Caco-2 (cell line): ENCODE measurements at regions not wholly inside any gene's neighbourhood (a gene's known extent, or its start where the extent isn't known, plus 50 kb on each side); places are given as distances from the start of the nearest gene placed in this dataset.

ENCODE experiments used
- BruUV-seq: library from RNA; stranded (reverse); fragments of 400-500 nt; replicated peaks from 2 replicates; lab custom pipeline; 2021; lab: Mats Ljungman, UMichigan
- CTCF ChIA-PET: fragments of 300-600 bp; sonication (Branson Sonifier 250); formaldehyde crosslinking; loops from one replicate; lab custom pipeline; 2022; ENCODE audit warnings: antibody characterized with exemption; lab: Charles Lee
- POLR2A ChIA-PET: fragments of 300-600 bp; sonication (Branson Sonifier 250); formaldehyde crosslinking; loops from one replicate; lab custom pipeline; 2022; ENCODE audit warnings: antibody characterized with exemption; lab: Charles Lee
- DNase-seq, 2 experiments: peaks; one replicate each; pipeline versions ENCODE4 v3.0.0 to v3.0.0-alpha.2; 2020 to 2022
- H3K27me3 ChIP-seq: replicated peaks from 2 replicates; pipeline ENCODE4 v1.6.0; 2011; ENCODE audit warnings: low read length; ENCODE audit not compliant: control insufficient read depth, insufficient read depth
- H3K36me3 ChIP-seq: 2 replicates; pipeline ENCODE4 v1.5.1; 2011; ENCODE audit warnings: low read length; ENCODE audit not compliant: control insufficient read depth, insufficient read depth
- H3K4me1 ChIP-seq: fragments of 250-450 bp; sonication (Bioruptor Pico); 2 replicates; pipeline ENCODE4 v1.5.1; 2020; ENCODE audit warnings: mild to moderate bottlenecking
- H3K4me3 ChIP-seq: 2 replicates; pipeline ENCODE4 v1.5.1; 2011; ENCODE audit warnings: low read depth, mild to moderate bottlenecking, control low read depth, low read length
- H3K9me3 ChIP-seq: fragments of 250-450 bp; sonication (Bioruptor Pico); 2 replicates; pipeline ENCODE4 v1.5.1; 2020; ENCODE audit warnings: mild to moderate bottlenecking, moderate library complexity
- H3K27ac Mint-ChIP-seq: one replicate; pipeline ENCODE4 v1.8.0; 2022; ENCODE audit warnings: mixed read lengths; ENCODE audit not compliant: unreplicated experiment
- H3K27me3 Mint-ChIP-seq: one replicate; pipeline ENCODE4 v1.8.0; 2022; ENCODE audit warnings: mixed read lengths; ENCODE audit not compliant: insufficient read depth, unreplicated experiment
- H3K36me3 Mint-ChIP-seq: one replicate; pipeline ENCODE4 v1.8.0; 2022; ENCODE audit warnings: mild to moderate bottlenecking, mixed read lengths; ENCODE audit not compliant: insufficient read depth, unreplicated experiment
- H3K4me1 Mint-ChIP-seq: one replicate; pipeline ENCODE4 v1.8.0; 2022; ENCODE audit warnings: low read depth, mixed read lengths; ENCODE audit not compliant: unreplicated experiment
- H3K4me3 Mint-ChIP-seq: one replicate; pipeline ENCODE4 v1.8.0; 2022; ENCODE audit warnings: mild to moderate bottlenecking, moderate library complexity, mixed read lengths; ENCODE audit not compliant: unreplicated experiment
- H3K9me3 Mint-ChIP-seq: one replicate; pipeline ENCODE4 v1.8.0; 2022; ENCODE audit warnings: mixed read lengths; ENCODE audit not compliant: unreplicated experiment
- CTCF ChIP-seq, 2 experiments: fragments of 200-600 bp in 1 of 2; IDR thresholded peaks; 1 replicate in 1 of 2; 2 replicates in 1 of 2; pipeline versions ENCODE4 v1.5.1 to v1.8.0; 2011 to 2022; ENCODE audit warnings: antibody characterized with exemption in 1 of 2, control low read depth in 1 of 2, inconsistent platforms in 1 of 2, low read depth in 1 of 2, low read length in 1 of 2, mild to moderate bottlenecking in 1 of 2, moderate library complexity in 1 of 2; ENCODE audit not compliant: insufficient read depth in 1 of 2, severe bottlenecking in 1 of 2, unreplicated experiment in 1 of 2
- intact Hi-C: fragments of 100-400 bp; cut with micrococcal nuclease; formaldehyde crosslinking; loops from one replicate; pipeline ENCODE4 v1.10.0; 2022; ENCODE audit not compliant: unreplicated experiment

GRCh38 chr10:90982406-90983008 lies 61.6 kb upstream of the ANKRD1 start:
- no peaks in the 10 kb centered on the region for H3K27me3 Mint-ChIP-seq
- ChIA-PET POLR2A (interaction anchor here (0.6 kb wide), 1 partner anchor 102 kb away, joined by 4 read pairs; no protein-coding TSS in a partner anchor), CTCF (no interaction called here)
- Histone ChIP-seq H3K4me3 (no peak overlapping the region), H3K36me3 (no peaks in the 10 kb centered on the region), H3K9me3 (no peaks in the 10 kb centered on the region), H3K27me3 (no peaks in the 10 kb centered on the region), H3K4me1 (no peaks in the 10 kb centered on the region)
- intact Hi-C loops: no loop called here
- no peaks in the 10 kb centered on the region for H3K36me3 Mint-ChIP-seq
- no peaks in the 10 kb centered on the region for H3K9me3 Mint-ChIP-seq
- TF ChIP-seq CTCF (IDR thresholded peaks at IDR 0.05; ENCODE audit: insufficient read depth in 1 of 2, low read depth in 1 of 2, low read length in 1 of 2, severe bottlenecking in 1 of 2, unreplicated experiment in 1 of 2): no peak
- no peaks in the 10 kb centered on the region for H3K4me1 Mint-ChIP-seq
- no peak overlapping the region for H3K4me3 Mint-ChIP-seq
- no peak for DNase-seq
- H3K27ac Mint-ChIP-seq: no peak overlapping the region
- BruUV-seq: no TSS peak

- Histone ChIP-seq H3K27me3 (no peaks in the 10 kb centered on the region), H3K9me3 (no peaks in the 10 kb centered on the region), H3K4me1 (no peaks in the 10 kb centered on the region), H3K4me3 (no peak overlapping the region), H3K36me3 (no peaks in the 10 kb centered on the region)
- DNase-seq: no peak
- intact Hi-C loops: no loop called here
- no peaks in the 10 kb centered on the region for H3K4me1 Mint-ChIP-seq
- H3K9me3 Mint-ChIP-seq: no peaks in the 10 kb centered on the region
- H3K4me3 Mint-ChIP-seq: no peak overlapping the region
- ChIA-PET POLR2A (no interaction called here), CTCF (no interaction called here)
- H3K36me3 Mint-ChIP-seq: no peaks in the 10 kb centered on the region
- H3K27ac Mint-ChIP-seq: no peak overlapping the region
- no peak for TF ChIP-seq CTCF (IDR thresholded peaks at IDR 0.05; ENCODE audit: insufficient read depth in 1 of 2, low read depth in 1 of 2, low read length in 1 of 2, severe bottlenecking in 1 of 2, unreplicated experiment in 1 of 2)
- H3K27me3 Mint-ChIP-seq: no peaks in the 10 kb centered on the region
- no TSS peak for BruUV-seq
Observed at GRCh38 chr10:90983914-90984549, 63.1 kb upstream of the ANKRD1 start.

GRCh38 chr10:90984898-90985297 lies 64.0 kb upstream of the ANKRD1 start:
- no peaks in the 10 kb centered on the region for H3K27me3 ChIP-seq
- no TSS peak for BruUV-seq
- H3K9me3 ChIP-seq: no peaks in the 10 kb centered on the region
- CTCF ChIA-PET: no interaction called here
- intact Hi-C loops: no loop called here
- H3K36me3 Mint-ChIP-seq: no peaks in the 10 kb centered on the region
- H3K4me1 Mint-ChIP-seq: no peaks in the 10 kb centered on the region
- POLR2A ChIA-PET: no interaction called here
- no peaks in the 10 kb centered on the region for H3K9me3 Mint-ChIP-seq
- H3K27ac Mint-ChIP-seq: no peak overlapping the region
- DNase-seq: no peak
- H3K4me1 ChIP-seq: no peaks in the 10 kb centered on the region
- no peak overlapping the region for H3K4me3 ChIP-seq
- TF ChIP-seq CTCF (IDR thresholded peaks at IDR 0.05; ENCODE audit: insufficient read depth in 1 of 2, low read depth in 1 of 2, low read length in 1 of 2, severe bottlenecking in 1 of 2, unreplicated experiment in 1 of 2): no peak
- no peaks in the 10 kb centered on the region for H3K27me3 Mint-ChIP-seq
- no peaks in the 10 kb centered on the region for H3K36me3 ChIP-seq
- H3K4me3 Mint-ChIP-seq: no peak overlapping the region
